Transverse colon (tissue), 4 donors: ENCODE measurements at regions not wholly inside any gene's neighbourhood (a gene's known extent, or its start where the extent isn't known, plus 50 kb on each side); places are given as distances from the start of the nearest gene placed in this dataset.

Source experiments
- POLR2A ChIP-seq: fragments of 450-650 bp; IDR thresholded peaks from one replicate; pipeline ENCODE4 v1.6.1; 2016; ENCODE audit warnings: antibody characterized with exemption, mild to moderate bottlenecking, moderate library complexity
- POLR2AphosphoS5 ChIP-seq, 3 donors: sonication (generic); formaldehyde crosslinking; IDR thresholded peaks; one replicate each; pipeline ENCODE4 v1.6.1; 2016; ENCODE audit warnings: antibody characterized with exemption in 3 of 3
- TF ChIP-seq, protein P1 (sequence below), 5 experiments: fragments of 200-600 bp in 3 of 5; fragments of 450-650 bp in 2 of 5; sonication (generic) in 3 of 5; IDR thresholded peaks; 1 replicate in 2 of 5; 2 replicates in 3 of 5; pipeline ENCODE4 v1.5.1; 2016 to 2017; ENCODE audit warnings: antibody characterized with exemption in 5 of 5, inconsistent platforms in 3 of 5, mild to moderate bottlenecking in 2 of 5, moderate library complexity in 1 of 5

DNA sequence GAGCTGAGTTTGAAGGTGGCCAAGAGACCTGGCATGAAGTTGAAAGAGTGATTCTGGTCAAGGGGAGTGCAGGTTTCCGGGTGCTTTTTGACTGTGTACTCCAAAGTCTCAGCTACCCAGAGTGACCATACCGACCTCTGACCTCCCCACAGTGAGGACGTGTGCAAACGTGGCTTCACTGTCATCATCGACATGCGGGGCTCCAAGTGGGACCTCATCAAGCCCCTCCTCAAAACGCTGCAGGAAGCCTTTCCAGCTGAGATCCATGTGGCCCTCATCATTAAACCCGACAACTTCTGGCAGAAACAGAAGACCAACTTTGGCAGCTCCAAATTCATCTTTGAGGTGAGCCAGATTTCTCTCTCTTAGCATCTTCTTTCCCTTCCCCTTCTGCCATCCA, 272.4 kb upstream of the ROPN1 start:
- TF ChIP-seq, protein P1, sequence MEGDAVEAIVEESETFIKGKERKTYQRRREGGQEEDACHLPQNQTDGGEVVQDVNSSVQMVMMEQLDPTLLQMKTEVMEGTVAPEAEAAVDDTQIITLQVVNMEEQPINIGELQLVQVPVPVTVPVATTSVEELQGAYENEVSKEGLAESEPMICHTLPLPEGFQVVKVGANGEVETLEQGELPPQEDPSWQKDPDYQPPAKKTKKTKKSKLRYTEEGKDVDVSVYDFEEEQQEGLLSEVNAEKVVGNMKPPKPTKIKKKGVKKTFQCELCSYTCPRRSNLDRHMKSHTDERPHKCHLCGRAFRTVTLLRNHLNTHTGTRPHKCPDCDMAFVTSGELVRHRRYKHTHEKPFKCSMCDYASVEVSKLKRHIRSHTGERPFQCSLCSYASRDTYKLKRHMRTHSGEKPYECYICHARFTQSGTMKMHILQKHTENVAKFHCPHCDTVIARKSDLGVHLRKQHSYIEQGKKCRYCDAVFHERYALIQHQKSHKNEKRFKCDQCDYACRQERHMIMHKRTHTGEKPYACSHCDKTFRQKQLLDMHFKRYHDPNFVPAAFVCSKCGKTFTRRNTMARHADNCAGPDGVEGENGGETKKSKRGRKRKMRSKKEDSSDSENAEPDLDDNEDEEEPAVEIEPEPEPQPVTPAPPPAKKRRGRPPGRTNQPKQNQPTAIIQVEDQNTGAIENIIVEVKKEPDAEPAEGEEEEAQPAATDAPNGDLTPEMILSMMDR (IDR thresholded peaks at IDR 0.05) = no peak
- TF ChIP-seq POLR2AphosphoS5 (IDR thresholded peaks at IDR 0.05) (no peak), POLR2A (no peak)
